ENCODE measurements at regions not wholly inside any gene's neighbourhood (a gene's known extent, or its start where the extent isn't known, plus 50 kb on each side); places are given as distances from the start of the nearest gene placed in this dataset.

DNA sequence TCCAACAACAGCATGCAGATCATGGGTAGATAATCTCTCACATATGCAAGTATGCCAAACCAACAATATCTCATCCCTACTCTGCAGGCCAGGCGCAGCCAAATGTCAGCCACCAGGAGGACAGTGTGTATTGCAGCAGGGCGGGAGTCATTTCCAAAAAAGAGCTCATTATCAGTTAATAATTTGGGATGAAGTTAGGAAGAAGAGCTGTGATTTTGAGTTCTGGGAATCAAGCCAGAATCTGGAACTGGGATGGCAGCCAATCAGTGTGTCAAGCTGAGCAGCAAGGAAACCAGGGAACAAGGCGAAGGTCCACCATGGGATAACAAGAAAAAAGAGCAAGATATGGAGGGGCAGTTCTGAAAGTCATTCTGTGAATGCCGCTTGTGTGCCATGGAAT, 88.2 kb upstream of the CAMK2D start:
- DNase-seq, result peak; percentile 83 to 88

GRCh38 chr4:113847710-113848109, 86.2 kb upstream of the CAMK2D start:
- no peak for DNase-seq

GRCh38 chr4:113846433-113846832, 84.9 kb upstream of the CAMK2D start:
- no peak for DNase-seq

DNA sequence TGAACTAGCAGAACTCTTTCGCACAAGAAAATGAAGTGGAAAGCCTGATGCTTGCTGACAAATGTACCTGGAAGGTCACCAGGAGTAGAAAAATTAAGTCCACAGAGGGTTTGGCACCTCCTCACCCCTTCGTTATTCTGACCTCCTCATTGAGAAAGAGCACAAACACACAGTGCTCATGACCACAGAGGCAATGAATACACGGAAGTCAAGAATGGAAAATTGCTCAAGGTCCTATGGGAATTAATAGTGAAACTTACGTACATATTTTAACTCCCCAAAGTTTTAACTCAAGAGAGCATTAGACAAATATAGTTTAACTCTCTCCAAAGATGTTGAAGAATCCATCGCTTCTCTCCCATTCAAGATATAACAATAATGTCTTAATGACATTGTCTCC, 83.6 kb upstream of the CAMK2D start:
- no peak for DNase-seq

DNA sequence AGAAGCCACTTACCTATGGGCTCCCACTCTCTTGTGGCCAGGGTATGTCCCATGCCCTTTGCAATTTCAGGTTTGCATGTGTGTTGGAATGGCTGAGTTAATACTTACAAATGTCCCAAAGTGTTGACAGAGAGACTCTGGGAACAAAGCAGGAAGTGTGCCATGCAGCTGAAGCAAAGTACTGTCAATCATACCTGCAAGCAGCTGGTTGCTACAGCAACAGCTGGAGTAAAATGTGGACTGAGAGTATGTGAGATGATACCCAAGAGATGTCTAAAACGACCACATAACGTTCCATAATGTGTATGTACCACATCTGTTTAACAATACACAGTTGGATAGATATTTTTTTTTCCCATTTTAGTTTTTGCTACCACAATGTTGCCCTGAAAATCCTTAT, 82.8 kb upstream of the CAMK2D start:
- DNase-seq, result no peak

DNA sequence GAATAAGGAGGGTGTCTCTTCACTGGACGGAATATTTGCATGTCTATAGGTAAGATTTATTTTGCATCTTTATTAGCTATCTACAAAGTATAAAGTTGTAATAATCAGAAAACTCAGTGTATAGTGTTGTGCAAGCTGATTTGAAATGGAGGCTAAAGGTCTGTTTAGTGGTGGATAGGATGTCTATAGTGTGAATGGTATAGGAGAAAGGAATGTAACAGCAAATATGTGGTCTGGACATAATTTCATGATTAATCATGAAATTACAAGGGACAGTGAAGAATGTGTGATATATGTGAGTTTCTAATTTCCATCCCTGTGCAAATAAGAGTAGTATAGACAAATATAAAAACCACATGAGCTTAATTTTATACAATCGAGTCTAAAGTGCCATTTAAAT, 79.3 kb upstream of the CAMK2D start:
- DNase-seq, result no peak

DNA sequence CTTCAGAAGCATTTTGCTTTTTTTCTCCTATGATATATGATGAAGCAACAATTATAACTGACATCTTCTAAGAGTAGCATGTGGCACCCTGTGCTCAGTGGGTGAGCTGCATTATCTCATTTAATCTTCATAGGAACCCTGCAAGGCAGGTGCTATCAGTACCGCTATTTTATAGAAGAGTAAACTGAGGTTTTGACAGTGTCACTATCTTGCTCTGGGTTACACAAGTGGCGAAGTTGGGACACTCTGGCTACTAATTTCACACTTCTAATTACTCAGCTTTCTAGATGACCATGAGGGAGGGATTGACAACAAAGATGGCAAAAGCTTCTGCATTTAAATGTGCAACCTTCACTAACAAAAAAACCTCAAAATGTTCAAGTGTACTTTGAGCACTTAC, 76.9 kb upstream of the CAMK2D start:
- DNase-seq, result no peak

- no peak for DNase-seq
Measured at GRCh38 chr4:113837397-113837796, 75.9 kb upstream of the CAMK2D start.

DNA sequence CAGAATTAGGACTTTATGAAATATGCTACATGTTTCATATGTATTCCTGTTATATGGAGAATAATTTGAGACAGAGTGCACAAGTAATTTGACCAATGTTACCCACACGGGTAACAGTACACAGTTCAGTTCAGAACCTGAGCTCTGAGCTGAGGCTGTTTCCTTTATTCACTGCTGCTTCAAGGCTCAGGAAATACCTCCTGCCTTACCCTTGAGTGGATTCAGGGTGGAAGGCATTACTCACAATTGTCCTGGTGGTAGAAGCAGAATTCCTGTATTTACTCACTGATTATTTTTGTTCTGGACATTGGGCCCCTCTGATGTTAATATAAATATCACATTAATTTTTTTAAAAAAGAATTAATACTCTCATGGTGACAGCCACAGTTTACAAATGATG, 73.5 kb upstream of the CAMK2D start:
- DNase-seq, result no peak

- no peak for DNase-seq
Measured at GRCh38 chr4:113834298-113834697, 72.8 kb upstream of the CAMK2D start.

- DNase-seq, result no peak
Measured at GRCh38 chr4:113832803-113833202, 71.3 kb upstream of the CAMK2D start.

DNA sequence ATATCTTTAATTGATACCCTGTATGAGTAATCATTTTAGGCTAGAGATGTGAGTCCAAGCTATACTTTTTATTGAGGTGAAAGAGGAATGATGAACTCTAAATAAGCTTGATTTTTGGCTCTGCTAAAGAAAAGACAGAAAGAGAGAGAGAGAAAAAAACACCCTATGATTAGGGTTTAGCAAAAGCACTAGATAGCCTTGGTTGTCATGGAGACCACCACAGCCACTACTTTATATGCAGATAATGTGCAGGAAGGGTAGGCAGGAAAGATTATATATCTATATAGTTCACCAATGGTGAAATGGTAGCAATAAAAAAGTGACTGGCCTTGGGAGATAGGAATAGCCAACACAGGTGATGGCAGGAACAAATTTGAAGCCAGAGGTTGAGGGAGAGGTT, 69.9 kb upstream of the CAMK2D start:
- no peak for DNase-seq

DNA sequence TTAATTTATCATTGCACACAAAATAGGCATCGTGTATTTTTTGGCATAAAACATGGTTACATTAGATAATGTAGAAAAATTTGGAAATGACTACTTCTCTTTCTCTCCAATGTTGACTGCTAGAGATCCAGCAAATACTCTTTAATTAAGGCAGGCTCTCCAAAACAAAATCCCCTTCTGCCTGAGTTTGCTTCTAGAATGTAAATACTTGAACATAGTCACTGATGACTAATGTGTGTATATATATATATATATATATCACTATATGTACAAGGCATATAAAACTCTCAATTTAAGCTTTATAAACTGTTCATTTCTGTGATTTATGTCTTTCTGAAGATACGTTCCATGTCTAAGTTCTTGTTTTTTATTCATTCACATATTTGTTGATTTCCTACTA, 67.2 kb upstream of the CAMK2D start:
- DNase-seq, result no peak

DNA sequence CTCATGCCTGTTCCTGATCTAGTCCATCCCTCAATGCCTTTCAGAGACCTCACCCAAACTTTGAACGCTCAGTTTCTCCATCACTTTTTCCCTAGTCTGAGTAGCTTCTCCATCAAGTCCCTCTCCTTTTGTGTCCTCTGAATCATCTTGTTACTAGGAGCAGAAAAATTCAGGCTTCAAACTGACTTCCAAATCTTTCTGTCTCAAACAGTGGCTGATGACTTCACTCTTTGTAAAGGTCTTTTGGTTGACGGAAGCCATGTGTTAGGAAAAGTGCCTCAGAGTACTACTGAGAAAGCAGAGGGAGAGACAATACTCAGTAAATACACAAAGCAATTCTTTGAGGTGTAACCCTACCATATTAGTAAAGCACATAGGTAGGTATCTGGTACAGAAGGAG, 65.7 kb upstream of the CAMK2D start:
- DNase-seq, result no peak

DNA sequence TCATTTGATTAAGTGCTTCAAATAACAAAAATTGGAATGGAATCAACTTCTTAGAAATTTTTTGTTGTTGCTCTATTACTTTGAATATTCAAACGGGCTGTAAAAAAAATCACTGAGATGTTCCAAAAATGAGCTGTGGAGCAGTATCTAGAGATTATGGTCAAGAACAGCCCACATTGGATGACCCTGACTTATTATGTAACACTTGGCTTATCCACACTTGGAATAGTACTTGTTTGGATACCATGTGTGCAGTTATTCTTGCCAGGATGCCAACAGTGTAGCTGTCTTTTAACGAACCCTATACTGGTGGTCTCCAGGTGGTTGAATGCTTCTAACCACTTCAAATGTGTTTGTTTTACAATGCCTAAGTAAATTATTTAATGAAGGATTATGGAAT, 64.9 kb upstream of the CAMK2D start:
- DNase-seq, result peak; percentile 43 to 46

DNA sequence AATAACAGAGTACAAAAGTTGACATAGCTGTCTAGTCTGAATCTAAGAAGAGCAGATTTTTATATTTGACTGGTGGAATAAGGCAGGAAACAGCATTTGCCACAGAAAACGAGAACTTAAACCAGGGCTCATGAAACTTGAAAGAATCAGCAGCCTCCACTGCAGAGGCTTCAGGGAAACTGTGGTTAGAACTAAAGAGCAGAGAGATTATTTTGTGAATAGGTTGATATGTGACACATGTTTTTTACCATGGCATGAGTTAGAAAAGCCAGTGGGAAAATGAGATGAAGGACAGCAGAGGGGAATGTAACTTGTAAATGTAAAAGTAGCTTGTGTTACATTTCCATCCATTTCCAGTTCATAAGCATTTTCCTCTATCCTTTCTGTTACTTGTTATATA, 63.7 kb upstream of the CAMK2D start:
- DNase-seq, result no peak

- DNase-seq, result no peak
Measured at GRCh38 chr4:113824396-113824795, 62.9 kb upstream of the CAMK2D start.

- DNase-seq, result no peak
Measured at GRCh38 chr4:113823291-113823659, 61.7 kb upstream of the CAMK2D start.

GRCh38 chr4:113822555-113823290, 61.2 kb upstream of the CAMK2D start:
- DNase-seq, result no peak

- no peak for DNase-seq
Measured at GRCh38 chr4:113821856-113822255, 60.3 kb upstream of the CAMK2D start.

GRCh38 chr4:113820108-113820507, 58.6 kb upstream of the CAMK2D start:
- no peak for DNase-seq

DNA sequence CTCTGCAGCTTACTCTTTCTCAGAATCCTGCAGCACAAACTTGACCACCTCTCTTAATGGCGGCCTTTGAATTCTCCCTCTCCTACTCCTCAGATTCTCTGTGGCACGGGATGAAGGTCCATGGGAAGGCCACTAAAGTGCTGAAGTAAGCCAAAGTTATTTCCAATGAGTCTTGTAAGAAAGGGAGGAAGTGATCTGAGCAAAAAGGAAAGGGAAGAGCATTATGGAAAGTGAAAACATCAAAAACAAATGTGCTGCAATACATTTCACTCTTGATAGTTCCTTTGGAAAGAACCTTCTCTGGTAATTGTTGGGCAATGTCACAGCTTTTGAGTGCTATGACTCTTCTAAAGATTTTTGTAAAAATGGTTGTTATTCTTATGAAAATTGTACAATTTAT, 54.3 kb upstream of the CAMK2D start:
- no peak for DNase-seq

- DNase-seq, result no peak
Measured at GRCh38 chr4:113811359-113811758, 49.8 kb upstream of the CAMK2D start.
